ENCODE measurements at regions not wholly inside any gene's neighbourhood (a gene's known extent, or its start where the extent isn't known, plus 50 kb on each side); places are given as distances from the start of the nearest gene placed in this dataset.

DNA sequence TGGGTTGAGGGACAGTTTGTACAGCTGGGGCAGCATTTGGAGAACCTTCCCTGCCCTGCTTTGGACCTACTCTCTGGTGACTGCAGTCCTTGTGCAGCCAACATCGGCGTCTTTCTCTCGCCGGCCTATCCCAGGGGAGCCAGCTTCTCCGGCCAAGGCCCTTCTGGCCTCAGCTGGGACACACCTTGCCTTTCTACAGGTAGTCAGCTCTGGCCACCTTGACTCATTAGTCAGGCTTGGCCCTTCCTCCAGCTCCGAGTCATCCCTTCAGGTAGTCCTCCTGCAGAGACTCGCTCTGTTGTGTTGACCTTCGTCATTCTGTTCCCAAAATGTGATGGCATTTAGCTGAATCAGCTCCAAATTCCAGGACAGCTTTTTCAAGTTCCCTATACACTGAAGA, 145.0 kb upstream of the CHST15 start:
- ChIA-PET CTCF (interaction anchor here (0.9 kb wide), 2 partner anchors 14 to 46 kb away, joined by 3 to 4 read pairs; no protein-coding TSS in a partner anchor), RAD21 (ENCODE audit: low non-redundant PET in 1 of 2, low total read pairs in 2 of 2, uncharacterized antibody in 2 of 2, unreplicated experiment in 2 of 2) (no interaction called here), POLR2A (no interaction called here)
- no peaks in the 10 kb centered on the region for H4K20me1 ChIP-seq (ENCODE audit: insufficient read depth)
- H3K9me3 ChIP-seq (ENCODE audit: control insufficient read depth in 1 of 2, insufficient read depth in 1 of 2, low read depth in 1 of 2, low read length in 2 of 2), result no peaks in the 10 kb centered on the region
- H3K79me2 ChIP-seq (ENCODE audit: insufficient read depth, low read length), result no peaks in the 10 kb centered on the region
- H2AFZ ChIP-seq (ENCODE audit: low read depth, low read length, poor library complexity, severe bottlenecking), result no peak overlapping the region
- no peak overlapping the region for H3K4me3 ChIP-seq (replicated peaks in 1 of 2; ENCODE audit: low read depth in 1 of 2, low read length in 2 of 2)
- DNase-seq (ENCODE audit: low read depth, low spot score) (no peak), ATAC-seq (peak; percentile 70)
- no peaks in the 10 kb centered on the region for H3K9me2 ChIP-seq (ENCODE audit: insufficient read depth)
- no peaks in the 10 kb centered on the region for H3K27me3 ChIP-seq (ENCODE audit: insufficient read depth, low read length)
- H3K36me3 ChIP-seq (ENCODE audit: control insufficient read depth in 1 of 2, insufficient read depth in 2 of 2, low read length in 2 of 2), result no peaks in the 10 kb centered on the region
- peak overlapping the region; percentile 20; the same call in 1 of the 2 replicates for H3K4me2 ChIP-seq (ENCODE audit: low read length)
- TF ChIP-seq POLR2AphosphoS5 (IDR thresholded peaks at IDR 0.05; ENCODE audit: low read depth, low read length) (no peak), SRF (IDR thresholded peaks at IDR 0.05; ENCODE audit: low read depth) (no peak), EGR1 (IDR thresholded peaks at IDR 0.05; ENCODE audit: low read depth) (no peak), SIN3A (IDR thresholded peaks at IDR 0.05; ENCODE audit: low read depth) (no peak), CBX3 (IDR thresholded peaks at IDR 0.05; ENCODE audit: low read depth) (no peak), ZNF274 (IDR thresholded peaks at IDR 0.05; ENCODE audit: low read depth, low read length) (no peak), ZFX (IDR thresholded peaks at IDR 0.05) (no peak), SP1 (IDR thresholded peaks at IDR 0.05; ENCODE audit: low read depth) (no peak), TCF7L2 (IDR thresholded peaks at IDR 0.05; ENCODE audit: borderline replicate concordance, extremely low read depth, insufficient read depth, insufficient read length) (no peak), FOSL1 (IDR thresholded peaks at IDR 0.05; ENCODE audit: low read depth) (no peak)
- TF ChIP-seq, protein P1, sequence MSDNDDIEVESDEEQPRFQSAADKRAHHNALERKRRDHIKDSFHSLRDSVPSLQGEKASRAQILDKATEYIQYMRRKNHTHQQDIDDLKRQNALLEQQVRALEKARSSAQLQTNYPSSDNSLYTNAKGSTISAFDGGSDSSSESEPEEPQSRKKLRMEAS (IDR thresholded peaks at IDR 0.05), result no peak
- TF ChIP-seq, protein P2, sequence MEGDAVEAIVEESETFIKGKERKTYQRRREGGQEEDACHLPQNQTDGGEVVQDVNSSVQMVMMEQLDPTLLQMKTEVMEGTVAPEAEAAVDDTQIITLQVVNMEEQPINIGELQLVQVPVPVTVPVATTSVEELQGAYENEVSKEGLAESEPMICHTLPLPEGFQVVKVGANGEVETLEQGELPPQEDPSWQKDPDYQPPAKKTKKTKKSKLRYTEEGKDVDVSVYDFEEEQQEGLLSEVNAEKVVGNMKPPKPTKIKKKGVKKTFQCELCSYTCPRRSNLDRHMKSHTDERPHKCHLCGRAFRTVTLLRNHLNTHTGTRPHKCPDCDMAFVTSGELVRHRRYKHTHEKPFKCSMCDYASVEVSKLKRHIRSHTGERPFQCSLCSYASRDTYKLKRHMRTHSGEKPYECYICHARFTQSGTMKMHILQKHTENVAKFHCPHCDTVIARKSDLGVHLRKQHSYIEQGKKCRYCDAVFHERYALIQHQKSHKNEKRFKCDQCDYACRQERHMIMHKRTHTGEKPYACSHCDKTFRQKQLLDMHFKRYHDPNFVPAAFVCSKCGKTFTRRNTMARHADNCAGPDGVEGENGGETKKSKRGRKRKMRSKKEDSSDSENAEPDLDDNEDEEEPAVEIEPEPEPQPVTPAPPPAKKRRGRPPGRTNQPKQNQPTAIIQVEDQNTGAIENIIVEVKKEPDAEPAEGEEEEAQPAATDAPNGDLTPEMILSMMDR (IDR thresholded peaks at IDR 0.05 in 2 of 3, conservative IDR thresholded peaks at IDR 0.05 in 1 of 3; ENCODE audit: borderline replicate concordance in 1 of 3, insufficient read depth in 1 of 3, low read depth in 2 of 3, low read length in 2 of 3), result no peak
- intact Hi-C loops (cut with micrococcal nuclease), result no loop called here
- BruUV-seq (replicated peaks), result no TSS peak
- H3K4me1 ChIP-seq (ENCODE audit: control insufficient read depth in 1 of 2, insufficient read depth in 2 of 2, low read length in 2 of 2), result peaks cover 0 to 10% of the 10 kb centered on the region in 2 experiments; a peak in 2 of 4 replicates
- no peak overlapping the region for H3K27ac ChIP-seq (ENCODE audit: low read depth, low read length)
- no peak overlapping the region for H3K9ac ChIP-seq (ENCODE audit: low read length)
